Hepatocyte (in vitro differentiated cells): ENCODE measurements at regions not wholly inside any gene's neighbourhood (a gene's known extent, or its start where the extent isn't known, plus 50 kb on each side); places are given as distances from the start of the nearest gene placed in this dataset.

Source experiments
- DNase-seq: peaks from one replicate; pipeline ENCODE4 v3.0.0-alpha.2; 2016; ENCODE audit warnings: low spot score
- H2AFZ ChIP-seq: fragments of 200-600 bp; sonication (generic); 2 replicates; pipeline ENCODE4 v1.6.0; 2016; ENCODE audit warnings: antibody characterized with exemption, mild to moderate bottlenecking
- H3K27ac ChIP-seq: fragments of 200-600 bp; sonication (generic); 2 replicates; pipeline ENCODE4 v1.5.1; 2016; ENCODE audit warnings: mild to moderate bottlenecking
- H3K27me3 ChIP-seq: fragments of 200-600 bp; sonication (generic); 2 replicates; pipeline ENCODE4 v1.6.1; 2016
- H3K36me3 ChIP-seq: fragments of 200-600 bp; sonication (generic); replicated peaks from 2 replicates; pipeline ENCODE4 v1.5.1; 2016; ENCODE audit warnings: low read depth; ENCODE audit not compliant: insufficient read depth
- H3K4me1 ChIP-seq: fragments of 200-600 bp; sonication (generic); 2 replicates; pipeline ENCODE4 v1.5.1; 2016; ENCODE audit warnings: mild to moderate bottlenecking, moderate library complexity; ENCODE audit not compliant: insufficient read depth
- H3K4me2 ChIP-seq: fragments of 200-600 bp; sonication (generic); 2 replicates; pipeline ENCODE4 v1.6.0; 2016
- H3K4me3 ChIP-seq: fragments of 200-600 bp; sonication (generic); 2 replicates; pipeline ENCODE4 v1.5.1; 2016; ENCODE audit warnings: mild to moderate bottlenecking
- H3K79me2 ChIP-seq: fragments of 200-600 bp; sonication (generic); 2 replicates; pipeline ENCODE4 v1.6.0; 2017; ENCODE audit warnings: mild to moderate bottlenecking
- H3K9me2 ChIP-seq: fragments of 200-600 bp; sonication (generic); replicated peaks from 2 replicates; pipeline ENCODE4 v1.6.0; 2017; ENCODE audit warnings: mild to moderate bottlenecking; ENCODE audit not compliant: insufficient read depth
- H3K9me3 ChIP-seq: fragments of 200-600 bp; sonication (generic); 2 replicates; pipeline ENCODE4 v1.5.1; 2016; ENCODE audit warnings: low read depth, mild to moderate bottlenecking
- H4K20me1 ChIP-seq: fragments of 200-600 bp; sonication (generic); 2 replicates; pipeline ENCODE4 v1.6.0; 2016; ENCODE audit warnings: mild to moderate bottlenecking; ENCODE audit not compliant: insufficient read depth, poor library complexity, severe bottlenecking
- EZH2 ChIP-seq: fragments of 200-600 bp; sonication (generic); IDR thresholded peaks from 2 replicates; pipeline ENCODE4 v1.6.1; 2016; ENCODE audit warnings: antibody characterized with exemption, mild to moderate bottlenecking, borderline replicate concordance
- EZH2phosphoT487 ChIP-seq: fragments of 200-600 bp; sonication (generic); IDR thresholded peaks from one replicate; pipeline ENCODE4 v1.6.1; 2018; ENCODE audit warnings: antibody characterized with exemption, mild to moderate bottlenecking, low read depth, moderate library complexity; ENCODE audit not compliant: unreplicated experiment, severe bottlenecking
- WGBS: methylation state at CpG from one replicate; pipeline ENCODE4 v1.1.6; 2016; ENCODE audit warnings: low lambda C conversion rate; ENCODE audit errors: missing lambda C conversion rate; 5-methylcytosine and 5-hydroxymethylcytosine counted together
- TF ChIP-seq, protein P1 (sequence below): fragments of 200-600 bp; sonication (generic); IDR thresholded peaks from 2 replicates; pipeline ENCODE4 v1.5.1; 2016; ENCODE audit warnings: antibody characterized with exemption, mild to moderate bottlenecking; ENCODE audit not compliant: poor library complexity

DNA sequence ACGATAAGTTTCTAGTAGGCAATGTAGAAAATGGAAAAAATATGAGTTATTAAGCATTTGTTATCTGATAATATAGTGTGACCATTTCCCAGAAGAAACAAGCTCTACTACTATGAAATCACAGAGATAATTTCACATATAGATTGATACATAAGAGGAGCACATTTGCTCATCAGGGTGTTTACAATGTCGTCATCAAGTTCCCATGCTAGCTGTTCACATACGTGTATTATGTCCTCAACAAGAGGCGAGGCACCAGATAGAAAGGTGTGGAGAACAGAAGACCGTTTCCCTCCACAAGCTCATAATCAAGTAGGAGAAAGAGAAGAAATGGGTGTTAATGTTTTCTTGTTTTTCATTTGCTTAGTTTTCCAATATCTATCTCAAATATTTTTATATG is 326.1 kb upstream of the ARID1B start:
- TF ChIP-seq, protein P1, sequence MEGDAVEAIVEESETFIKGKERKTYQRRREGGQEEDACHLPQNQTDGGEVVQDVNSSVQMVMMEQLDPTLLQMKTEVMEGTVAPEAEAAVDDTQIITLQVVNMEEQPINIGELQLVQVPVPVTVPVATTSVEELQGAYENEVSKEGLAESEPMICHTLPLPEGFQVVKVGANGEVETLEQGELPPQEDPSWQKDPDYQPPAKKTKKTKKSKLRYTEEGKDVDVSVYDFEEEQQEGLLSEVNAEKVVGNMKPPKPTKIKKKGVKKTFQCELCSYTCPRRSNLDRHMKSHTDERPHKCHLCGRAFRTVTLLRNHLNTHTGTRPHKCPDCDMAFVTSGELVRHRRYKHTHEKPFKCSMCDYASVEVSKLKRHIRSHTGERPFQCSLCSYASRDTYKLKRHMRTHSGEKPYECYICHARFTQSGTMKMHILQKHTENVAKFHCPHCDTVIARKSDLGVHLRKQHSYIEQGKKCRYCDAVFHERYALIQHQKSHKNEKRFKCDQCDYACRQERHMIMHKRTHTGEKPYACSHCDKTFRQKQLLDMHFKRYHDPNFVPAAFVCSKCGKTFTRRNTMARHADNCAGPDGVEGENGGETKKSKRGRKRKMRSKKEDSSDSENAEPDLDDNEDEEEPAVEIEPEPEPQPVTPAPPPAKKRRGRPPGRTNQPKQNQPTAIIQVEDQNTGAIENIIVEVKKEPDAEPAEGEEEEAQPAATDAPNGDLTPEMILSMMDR, result no peak
- TF ChIP-seq EZH2, result no peak
- no peak for TF ChIP-seq EZH2phosphoT487
- Histone ChIP-seq H3K4me3 (no peak overlapping the region), H3K27me3 (no peaks in the 10 kb centered on the region), H3K4me2 (no peak overlapping the region), H4K20me1 (no peaks in the 10 kb centered on the region), H3K27ac (no peak overlapping the region), H3K9me2 (no peaks in the 10 kb centered on the region), H3K9me3 (no peaks in the 10 kb centered on the region), H3K79me2 (no peaks in the 10 kb centered on the region), H2AFZ (no peak overlapping the region), H3K4me1 (no peaks in the 10 kb centered on the region), H3K36me3 (no peaks in the 10 kb centered on the region)
- WGBS, result 84% methylated on average over 5 of the region's 5 CpGs
- DNase-seq, result no peak

DNA sequence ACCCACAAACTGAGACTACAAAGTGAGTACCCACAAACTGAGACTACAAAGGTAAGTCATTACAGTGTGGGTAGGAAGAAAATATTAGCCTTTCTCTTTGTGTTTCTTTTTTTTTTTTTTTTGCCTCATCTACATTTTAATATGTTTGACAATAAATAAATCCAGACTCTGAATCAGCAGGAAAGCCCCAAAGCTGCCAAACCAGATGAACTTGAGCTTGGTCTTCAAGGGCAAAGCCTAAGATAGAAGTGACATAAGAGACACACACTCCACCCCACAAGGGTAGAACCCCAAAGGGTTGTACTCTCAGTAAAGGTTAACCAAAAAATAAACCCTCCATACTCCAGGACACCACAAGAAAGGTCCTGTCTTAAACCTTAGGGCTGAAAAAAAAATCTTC is 326.8 kb upstream of the ARID1B start:
- Histone ChIP-seq H3K79me2 (no peaks in the 10 kb centered on the region), H3K27ac (no peak overlapping the region), H2AFZ (no peak overlapping the region), H3K4me3 (no peak overlapping the region), H3K36me3 (no peaks in the 10 kb centered on the region), H3K4me1 (no peaks in the 10 kb centered on the region), H4K20me1 (no peaks in the 10 kb centered on the region), H3K9me3 (no peaks in the 10 kb centered on the region), H3K9me2 (no peaks in the 10 kb centered on the region), H3K4me2 (no peak overlapping the region), H3K27me3 (no peaks in the 10 kb centered on the region)
- TF ChIP-seq, protein P1, result no peak
- TF ChIP-seq EZH2phosphoT487, result no peak
- no peak for TF ChIP-seq EZH2
- DNase-seq, result no peak

DNA sequence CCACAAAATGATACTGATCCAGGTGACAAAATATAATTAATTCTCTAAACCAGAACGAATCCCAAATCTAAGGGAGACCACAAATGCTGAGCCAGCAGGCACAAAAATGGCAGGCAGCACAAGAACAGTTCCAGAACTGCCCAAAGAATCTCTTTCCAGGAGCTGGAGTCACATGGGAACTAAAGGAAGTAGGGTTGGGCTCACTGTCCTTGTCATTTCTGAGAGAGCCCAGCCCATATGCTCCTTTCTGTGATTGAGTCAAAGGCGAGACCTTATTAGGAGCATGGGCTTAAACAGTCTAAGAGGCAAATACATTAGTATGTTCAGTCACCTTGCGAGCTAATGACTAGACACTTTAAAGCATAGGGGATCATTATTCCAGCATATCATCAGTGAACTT is 327.6 kb upstream of the ARID1B start:
- Histone ChIP-seq H3K4me2 (no peak overlapping the region), H3K79me2 (no peaks in the 10 kb centered on the region), H3K9me3 (no peaks in the 10 kb centered on the region), H3K4me1 (no peaks in the 10 kb centered on the region), H2AFZ (no peak overlapping the region), H3K27ac (no peak overlapping the region), H3K9me2 (no peaks in the 10 kb centered on the region), H4K20me1 (no peaks in the 10 kb centered on the region), H3K4me3 (no peak overlapping the region), H3K36me3 (no peaks in the 10 kb centered on the region), H3K27me3 (no peaks in the 10 kb centered on the region)
- TF ChIP-seq EZH2phosphoT487 (no peak), EZH2 (no peak)
- TF ChIP-seq, protein P1, result no peak
- WGBS, result 92% methylated on average over 3 of the region's 3 CpGs
- DNase-seq, result no peak

DNA sequence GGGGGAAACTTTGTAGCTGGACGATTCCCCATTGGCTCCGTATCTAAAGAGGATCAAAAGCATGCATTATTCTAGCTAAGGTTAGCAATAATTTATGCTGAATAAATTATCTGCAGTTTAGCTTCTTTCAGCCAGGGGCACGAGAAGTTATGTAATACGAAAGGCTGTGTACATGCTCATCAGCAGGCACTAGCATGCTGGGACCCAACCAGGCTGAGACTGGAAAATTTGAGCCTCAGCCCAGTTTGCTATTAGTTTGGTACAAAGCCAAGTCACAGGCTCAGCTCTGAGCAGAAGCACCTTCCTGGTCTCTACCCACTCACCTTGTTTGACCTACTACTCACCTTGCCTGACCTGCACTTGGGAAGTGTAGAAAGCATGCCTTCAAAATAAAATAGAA is 328.1 kb upstream of the ARID1B start:
- no peak for DNase-seq
- H3K27ac ChIP-seq, result no peak overlapping the region
- no peaks in the 10 kb centered on the region for H3K4me1 ChIP-seq
- TF ChIP-seq, protein P1, result no peak
- TF ChIP-seq EZH2 (no peak), EZH2phosphoT487 (no peak)
- H3K9me2 ChIP-seq, result no peaks in the 10 kb centered on the region
- H3K9me3 ChIP-seq, result no peaks in the 10 kb centered on the region
- H2AFZ ChIP-seq, result no peak overlapping the region
- H3K36me3 ChIP-seq, result no peaks in the 10 kb centered on the region
- no peaks in the 10 kb centered on the region for H3K79me2 ChIP-seq
- WGBS, result 88% methylated on average over 4 of the region's 4 CpGs
- H4K20me1 ChIP-seq, result no peaks in the 10 kb centered on the region
- H3K27me3 ChIP-seq, result no peaks in the 10 kb centered on the region
- no peak overlapping the region for H3K4me2 ChIP-seq
- no peak overlapping the region for H3K4me3 ChIP-seq
